BLaER1 treated with 17β-estradiol and CSF1 and Interleukin-3, amounts not matched to agents 10 nM and 100 nM (cell line): ENCODE measurements at regions not wholly inside any gene's neighbourhood (a gene's known extent, or its start where the extent isn't known, plus 50 kb on each side); places are given as distances from the start of the nearest gene placed in this dataset.

Experiments used
- H3K27ac ChIP-seq, 11 experiments: shearing (Covaris generic); formaldehyde crosslinking; 2 replicates each; pipeline ENCODE4 v1.8.1; 2022
- H3K27me3 ChIP-seq, 11 experiments: shearing (Covaris generic); formaldehyde crosslinking; 2 replicates each; pipeline ENCODE4 v1.8.1; 2022
- H3K36me3 ChIP-seq, 11 experiments: shearing (Covaris generic); formaldehyde crosslinking; 2 replicates each; pipeline ENCODE4 v1.8.1; 2022
- H3K4me1 ChIP-seq, 10 experiments: shearing (Covaris generic); formaldehyde crosslinking; 2 replicates each; pipeline ENCODE4 v1.8.1; 2022
- H3K4me2 ChIP-seq, 11 experiments: shearing (Covaris generic); formaldehyde crosslinking; 2 replicates each; pipeline ENCODE4 v1.8.1; 2022
- H3K4me3 ChIP-seq, 10 experiments: shearing (Covaris generic); formaldehyde crosslinking; 2 replicates each; pipeline ENCODE4 v1.8.1; 2022
- H3K9ac ChIP-seq, 11 experiments: shearing (Covaris generic); formaldehyde crosslinking; 2 replicates each; pipeline ENCODE4 v1.8.1; 2022
- H3K9me3 ChIP-seq, 11 experiments: shearing (Covaris generic); formaldehyde crosslinking; replicated peaks in 1 of 11; 2 replicates each; pipeline ENCODE4 v1.8.1; 2022
- H4K20me1 ChIP-seq, 11 experiments: shearing (Covaris generic); formaldehyde crosslinking; 2 replicates each; pipeline ENCODE4 v1.8.1; 2022
- Cebpa-rat ChIP-seq, 11 experiments: shearing (Covaris generic); IDR thresholded peaks; 2 replicates each; pipeline ENCODE4 v1.8.1; 2022

DNA sequence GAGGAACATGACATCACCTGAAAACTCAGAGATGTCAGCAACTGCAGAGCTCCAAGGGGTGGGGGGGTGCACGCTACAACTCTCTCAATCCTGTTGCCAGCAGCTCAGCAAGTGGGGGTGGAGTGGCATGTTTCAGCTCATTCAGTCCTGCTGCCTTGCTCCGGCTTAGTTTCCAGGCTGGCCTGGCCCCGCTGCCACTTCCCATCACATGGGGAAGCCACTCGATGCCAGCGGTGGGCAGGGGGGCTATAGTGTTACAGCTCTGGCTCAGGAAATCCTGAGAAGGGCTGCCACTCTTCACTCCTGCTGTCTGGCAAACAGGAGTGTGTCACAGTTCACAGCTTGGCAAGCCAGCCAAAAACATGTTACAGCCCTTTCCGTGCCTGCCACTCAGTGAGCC lies 356.5 kb upstream of the GULP1 start:
- H3K27ac ChIP-seq = no peak overlapping the region
- H3K27me3 ChIP-seq = no peaks in the 10 kb centered on the region
- no peaks in the 10 kb centered on the region for H3K36me3 ChIP-seq
- H3K9me3 ChIP-seq = peaks cover 0 to 11% (median 0%) of the 10 kb centered on the region in 11 experiments; a peak in 7 of 22 replicates
- no peak for TF ChIP-seq Cebpa-rat (IDR thresholded peaks at IDR 0.05)
- H3K9ac ChIP-seq = no peak overlapping the region
- H3K4me2 ChIP-seq = no peak overlapping the region
- no peaks in the 10 kb centered on the region for H4K20me1 ChIP-seq
- H3K4me3 ChIP-seq = no peak overlapping the region
- peaks cover 0 to 8% (median 0%) of the 10 kb centered on the region in 10 experiments; a peak in 1 of 20 replicates for H3K4me1 ChIP-seq

GRCh38 chr2:187936228-187936627 lies 355.4 kb upstream of the GULP1 start:
- Histone ChIP-seq H3K27ac (no peak overlapping the region), H3K9ac (no peak overlapping the region), H3K4me1 (peaks cover 0 to 8% (median 0%) of the 10 kb centered on the region in 10 experiments; a peak in 1 of 20 replicates), H3K27me3 (no peaks in the 10 kb centered on the region), H3K9me3 (peaks cover 0 to 11% (median 0%) of the 10 kb centered on the region in 11 experiments; a peak in 7 of 22 replicates), H4K20me1 (no peaks in the 10 kb centered on the region), H3K36me3 (no peaks in the 10 kb centered on the region), H3K4me3 (no peak overlapping the region), H3K4me2 (peak overlapping the region in 2 of 11 experiments; percentile 23 to 40; a peak in 1 of 22 replicates)
- no peak for TF ChIP-seq Cebpa-rat (IDR thresholded peaks at IDR 0.05)

GRCh38 chr2:187939180-187939579 lies 352.5 kb upstream of the GULP1 start:
- H3K4me2 ChIP-seq = no peak overlapping the region
- H3K27me3 ChIP-seq = no peaks in the 10 kb centered on the region
- TF ChIP-seq Cebpa-rat (IDR thresholded peaks at IDR 0.05) = no peak
- H3K27ac ChIP-seq = no peak overlapping the region
- H3K9ac ChIP-seq = no peak overlapping the region
- no peak overlapping the region for H3K4me3 ChIP-seq
- peaks cover 0 to 8% (median 0%) of the 10 kb centered on the region in 10 experiments; a peak in 1 of 20 replicates for H3K4me1 ChIP-seq
- H3K9me3 ChIP-seq = peaks cover 0 to 11% (median 0%) of the 10 kb centered on the region in 11 experiments; a peak in 4 of 22 replicates
- H4K20me1 ChIP-seq = no peaks in the 10 kb centered on the region
- H3K36me3 ChIP-seq = no peaks in the 10 kb centered on the region

DNA sequence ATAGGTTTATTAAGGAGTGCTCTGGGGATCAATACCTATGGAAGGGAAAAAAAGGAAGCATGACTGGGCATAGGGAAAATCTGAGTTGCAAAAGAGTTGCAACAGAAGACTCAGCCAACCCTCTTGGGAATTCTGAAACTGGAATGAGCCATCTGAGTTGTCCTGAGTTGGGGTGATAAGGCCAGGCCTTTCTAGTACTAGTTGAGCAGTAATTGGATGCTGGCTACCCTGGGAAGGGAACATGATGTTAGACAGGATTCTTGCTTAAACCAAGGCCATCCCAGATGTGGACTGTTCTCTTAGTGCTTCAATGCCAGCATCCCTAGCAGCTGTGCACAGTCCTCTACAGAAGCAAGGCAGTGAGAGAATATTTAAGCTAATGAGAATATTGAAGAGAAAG lies 348.8 kb upstream of the GULP1 start:
- Histone ChIP-seq H3K4me3 (no peak overlapping the region), H4K20me1 (no peaks in the 10 kb centered on the region), H3K27me3 (no peaks in the 10 kb centered on the region), H3K9ac (no peak overlapping the region), H3K9me3 (no peaks in the 10 kb centered on the region), H3K27ac (no peak overlapping the region), H3K36me3 (no peaks in the 10 kb centered on the region), H3K4me2 (no peak overlapping the region), H3K4me1 (no peaks in the 10 kb centered on the region)
- no peak for TF ChIP-seq Cebpa-rat (IDR thresholded peaks at IDR 0.05)

DNA sequence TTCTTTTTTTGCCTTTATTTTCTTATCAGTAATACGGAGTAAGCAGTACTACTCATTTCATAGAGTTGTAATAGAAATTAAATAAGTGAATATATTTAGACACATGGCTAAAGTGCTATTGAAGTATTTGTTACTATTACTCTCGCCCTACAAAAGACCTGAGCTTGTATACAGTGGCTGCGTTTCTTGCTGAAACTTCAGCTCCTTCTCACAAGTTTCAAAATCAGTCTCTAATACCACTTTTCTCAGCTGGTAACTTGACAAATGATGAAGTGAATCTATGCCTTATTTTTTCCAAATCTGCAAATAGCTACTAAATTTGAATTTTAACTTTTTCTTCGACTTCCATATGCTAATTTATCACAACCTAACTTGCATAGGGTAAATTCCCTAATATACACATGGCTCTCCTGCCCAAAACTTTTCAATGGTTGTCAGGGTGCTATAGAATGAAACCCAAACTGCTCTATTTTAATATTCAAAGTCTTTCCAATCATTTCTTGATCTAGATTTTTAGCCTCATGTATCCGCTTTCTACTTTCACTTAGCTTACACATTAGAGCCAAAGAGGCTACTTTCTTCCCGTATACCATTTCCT lies 347.8 kb upstream of the GULP1 start:
- H3K4me2 ChIP-seq = no peak overlapping the region
- H3K9ac ChIP-seq = no peak overlapping the region
- no peaks in the 10 kb centered on the region for H3K36me3 ChIP-seq
- TF ChIP-seq Cebpa-rat (IDR thresholded peaks at IDR 0.05) = no peak
- no peaks in the 10 kb centered on the region for H4K20me1 ChIP-seq
- H3K9me3 ChIP-seq = no peaks in the 10 kb centered on the region
- H3K4me3 ChIP-seq = no peak overlapping the region
- H3K27ac ChIP-seq = no peak overlapping the region
- no peaks in the 10 kb centered on the region for H3K4me1 ChIP-seq
- no peaks in the 10 kb centered on the region for H3K27me3 ChIP-seq

- H3K9me3 ChIP-seq = peaks cover 16 to 39% (median 21%) of the 10 kb centered on the region in 11 experiments
- H3K4me3 ChIP-seq = no peak overlapping the region
- H4K20me1 ChIP-seq = no peaks in the 10 kb centered on the region
- no peak overlapping the region for H3K4me2 ChIP-seq
- no peak overlapping the region for H3K9ac ChIP-seq
- no peak overlapping the region for H3K27ac ChIP-seq
- H3K4me1 ChIP-seq = no peaks in the 10 kb centered on the region
- H3K36me3 ChIP-seq = no peaks in the 10 kb centered on the region
- H3K27me3 ChIP-seq = no peaks in the 10 kb centered on the region
- no peak for TF ChIP-seq Cebpa-rat (IDR thresholded peaks at IDR 0.05)
Observed at GRCh38 chr2:187949859-187950258, 341.8 kb upstream of the GULP1 start.

DNA sequence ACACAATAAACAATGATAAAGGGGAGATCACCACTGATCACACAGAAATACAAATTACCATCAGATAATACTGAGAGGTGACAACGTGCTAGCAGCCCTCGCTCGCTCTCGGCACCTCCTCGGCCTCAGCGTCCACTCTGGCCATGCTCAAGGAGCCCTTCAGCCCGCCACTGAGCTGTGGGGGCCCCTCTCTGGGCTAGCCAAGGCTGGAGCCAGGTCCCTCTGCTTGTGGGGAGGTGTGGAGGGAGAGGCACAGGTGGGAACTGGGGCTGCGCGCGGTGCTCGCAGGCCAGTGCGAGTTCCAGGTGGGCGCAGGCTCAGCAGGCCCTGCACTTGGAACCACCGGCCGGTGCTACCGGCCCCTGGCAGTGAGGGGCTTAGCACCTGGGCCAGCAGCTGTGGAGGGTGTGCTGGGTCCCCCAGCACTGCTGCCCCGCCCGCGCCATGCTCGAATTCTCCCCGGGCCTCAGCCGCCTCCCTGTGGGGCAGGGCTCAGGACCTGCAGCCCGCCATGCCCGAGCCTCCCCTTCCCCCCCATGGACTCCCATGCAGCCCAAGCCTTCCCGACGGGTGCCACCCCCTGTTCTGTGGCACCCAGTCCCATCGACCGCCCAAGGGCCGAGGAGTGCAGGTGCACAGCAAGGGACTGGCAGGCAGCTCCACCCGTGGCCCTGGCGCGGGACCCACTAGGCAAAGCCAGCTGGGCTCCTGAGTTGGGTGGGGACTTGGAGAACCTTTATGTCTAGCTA lies 340.0 kb upstream of the GULP1 start:
- Histone ChIP-seq H4K20me1 (no peaks in the 10 kb centered on the region), H3K9me3 (peaks cover 16 to 39% (median 21%) of the 10 kb centered on the region in 11 experiments), H3K9ac (no peak overlapping the region), H3K27me3 (no peaks in the 10 kb centered on the region), H3K36me3 (no peaks in the 10 kb centered on the region), H3K4me2 (no peak overlapping the region), H3K27ac (no peak overlapping the region), H3K4me3 (no peak overlapping the region), H3K4me1 (no peaks in the 10 kb centered on the region)
- TF ChIP-seq Cebpa-rat (IDR thresholded peaks at IDR 0.05) = no peak

- Histone ChIP-seq H3K27me3 (no peaks in the 10 kb centered on the region), H3K9me3 (peaks cover 7 to 26% (median 10%) of the 10 kb centered on the region in 11 experiments), H4K20me1 (no peaks in the 10 kb centered on the region), H3K27ac (no peak overlapping the region), H3K4me2 (no peak overlapping the region), H3K36me3 (no peaks in the 10 kb centered on the region), H3K9ac (no peak overlapping the region), H3K4me1 (peaks cover 0 to 9% (median 6%) of the 10 kb centered on the region in 10 experiments; a peak in 14 of 20 replicates), H3K4me3 (no peak overlapping the region)
- TF ChIP-seq Cebpa-rat (IDR thresholded peaks at IDR 0.05) = no peak
Observed at GRCh38 chr2:187956906-187957534, 334.7 kb upstream of the GULP1 start.

DNA sequence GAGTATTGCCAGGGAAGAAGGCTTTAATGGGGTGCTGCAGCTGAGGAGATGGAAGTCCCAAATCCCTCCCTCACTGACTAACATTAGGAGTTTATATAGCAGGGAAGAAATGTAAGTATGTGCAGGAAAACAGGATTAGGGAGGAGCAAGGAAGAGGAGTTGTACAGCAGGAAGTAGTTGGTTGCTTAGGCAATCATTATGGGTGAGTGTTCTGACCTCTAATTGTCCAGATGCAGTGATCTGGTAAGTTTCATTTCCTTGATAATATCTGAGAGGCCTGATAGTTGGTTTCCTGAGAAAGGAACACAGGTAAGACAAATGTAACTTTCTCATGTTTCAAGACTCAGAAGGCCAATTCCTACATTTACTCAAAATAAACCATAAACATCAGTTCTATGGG lies 331.9 kb upstream of the GULP1 start:
- Histone ChIP-seq H3K4me1 (peaks cover 0 to 9% (median 6%) of the 10 kb centered on the region in 10 experiments; a peak in 14 of 20 replicates), H3K4me3 (no peak overlapping the region), H3K4me2 (peak overlapping the region in 10 of 11 experiments; percentile 2 to 54 (median 28); a peak in 10 of 22 replicates), H3K36me3 (no peaks in the 10 kb centered on the region), H3K27ac (no peak overlapping the region), H3K9me3 (peaks cover 0 to 11% (median 3%) of the 10 kb centered on the region in 11 experiments; a peak in 8 of 22 replicates), H4K20me1 (no peaks in the 10 kb centered on the region), H3K27me3 (no peaks in the 10 kb centered on the region), H3K9ac (no peak overlapping the region)
- TF ChIP-seq Cebpa-rat (IDR thresholded peaks at IDR 0.05) = no peak
